UCSD-AML1 (cell line): ENCODE measurements at regions not wholly inside any gene's neighbourhood (a gene's known extent, or its start where the extent isn't known, plus 50 kb on each side); places are given as distances from the start of the nearest gene placed in this dataset.
"Not testable (repeated sequence)": the region's sequence is repeated elsewhere in the genome, so short reads cannot be mapped to it uniquely, and the experiment has no call there.

Experiments used
- DNase-seq: peaks from one replicate; lab custom pipeline; 2025; ENCODE audit not compliant: unreplicated experiment; lab: John Stamatoyannopoulos, UW

DNA sequence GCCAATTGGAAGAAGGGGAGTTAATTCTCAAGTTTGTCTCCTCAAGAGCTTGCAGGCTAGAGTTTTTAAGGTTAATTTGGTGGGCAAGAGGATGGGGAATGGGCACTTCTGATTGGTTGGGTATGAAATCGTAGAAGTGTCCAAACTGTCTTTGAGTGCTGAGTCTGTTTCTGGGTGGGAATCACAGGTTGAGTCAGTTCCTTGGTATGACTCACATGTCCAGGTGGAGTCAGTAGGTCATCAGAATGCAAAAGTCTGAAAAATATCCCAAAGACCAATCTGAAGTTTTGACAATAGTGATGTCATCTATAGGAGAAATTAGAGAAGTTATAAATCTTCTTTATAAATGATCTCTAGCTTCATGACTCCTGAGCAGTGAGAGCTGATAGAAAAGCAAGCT lies 1252.2 kb downstream of the REEP3 start:
- DNase-seq: no peak

DNA sequence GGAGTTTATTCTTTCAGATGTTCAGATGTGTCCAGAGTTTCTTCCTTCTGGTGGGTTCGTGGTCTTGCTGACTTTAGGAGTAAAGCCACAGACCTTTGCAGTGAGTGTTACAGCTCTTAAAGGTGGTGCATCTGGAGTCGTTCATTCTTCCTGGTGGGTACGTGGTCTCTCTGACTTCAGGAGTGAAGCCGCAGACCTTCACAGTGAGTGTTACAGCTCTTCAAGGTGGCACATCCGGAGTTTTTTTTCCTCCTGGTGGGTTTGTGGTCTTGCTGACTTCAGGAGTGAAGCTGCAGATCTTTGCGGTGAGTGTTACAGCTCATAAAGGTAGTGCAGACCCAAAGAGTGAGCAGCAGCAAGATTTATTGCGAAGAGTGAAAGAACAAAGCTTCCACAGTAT lies 1263.2 kb downstream of the REEP3 start:
- not testable (repeated sequence) for DNase-seq

DNA sequence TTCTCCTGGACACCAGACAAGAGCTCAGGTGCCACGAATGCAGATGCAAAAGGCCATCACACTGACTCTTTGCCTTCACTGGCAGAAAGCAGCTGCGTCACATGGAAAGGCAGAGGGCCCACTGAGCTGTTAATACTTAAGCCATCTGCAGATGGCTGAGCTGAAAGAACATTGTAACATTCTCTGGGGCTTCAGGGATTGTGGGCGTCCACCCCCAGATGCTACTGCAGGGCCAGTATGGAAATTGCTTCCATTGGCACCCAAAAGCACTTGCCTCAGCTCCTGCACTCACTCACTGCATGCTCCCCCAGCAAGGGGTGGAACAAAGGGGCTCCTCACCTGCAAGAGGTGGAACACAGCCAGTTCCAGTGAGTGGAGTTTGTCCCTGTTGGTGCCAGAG lies 1264.6 kb downstream of the REEP3 start:
- DNase-seq: no peak

DNA sequence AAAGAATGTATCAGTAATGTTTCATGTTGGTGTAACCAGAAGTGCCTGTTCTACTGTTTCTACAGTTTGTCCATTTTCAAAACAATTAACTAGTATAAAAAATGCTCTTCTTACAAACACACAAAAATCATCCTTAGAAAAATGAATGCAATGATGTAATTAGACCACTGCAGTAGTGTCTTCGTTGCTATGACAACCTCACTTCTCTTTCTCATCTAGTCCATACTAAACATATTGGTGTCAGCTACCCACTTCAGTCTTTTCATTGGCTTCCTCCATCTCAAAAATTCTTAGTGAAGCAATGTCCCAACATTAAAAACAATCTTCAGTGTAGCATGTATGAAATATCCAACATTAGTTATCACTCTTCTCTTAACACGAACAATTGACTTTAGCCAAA lies 1265.8 kb downstream of the REEP3 start:
- DNase-seq: no peak

DNA sequence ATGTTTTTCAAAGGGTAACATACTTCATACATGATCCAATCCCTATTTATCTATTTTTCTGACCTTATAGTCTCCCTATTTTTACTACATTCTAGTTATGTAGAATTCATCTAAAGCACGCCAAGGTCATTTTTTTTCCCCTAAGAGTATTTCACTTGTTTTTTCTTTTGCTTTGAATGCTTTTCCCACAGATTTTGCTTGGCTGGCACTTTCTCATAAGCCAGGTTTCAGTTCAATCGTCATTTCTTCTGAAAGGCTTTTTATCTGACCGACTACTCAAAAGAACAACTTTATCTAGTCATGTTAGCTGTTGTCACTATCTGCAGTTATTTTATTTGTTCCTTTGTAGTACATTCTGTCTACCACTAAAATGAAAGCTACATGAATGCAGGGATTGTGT lies 1274.6 kb downstream of the REEP3 start:
- no peak for DNase-seq

DNA sequence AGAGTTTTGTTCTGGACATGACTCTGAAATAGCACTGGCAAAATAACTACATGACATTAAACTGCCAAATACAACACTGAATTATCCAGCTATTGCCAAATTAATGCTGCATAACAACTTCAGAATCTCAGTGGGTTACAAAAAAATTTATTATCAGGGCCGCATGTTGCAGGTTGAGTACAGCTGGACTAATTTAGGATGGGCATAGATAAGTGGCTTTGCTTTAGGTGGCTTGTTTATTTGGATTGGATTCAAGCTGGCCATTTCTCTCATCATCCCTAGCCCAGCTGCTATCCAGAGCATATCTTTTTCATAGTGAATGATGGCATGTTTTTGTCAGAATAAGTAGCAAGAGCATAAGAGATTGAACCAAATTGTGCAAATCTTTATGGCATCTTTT lies 1277.1 kb downstream of the REEP3 start:
- no peak for DNase-seq

DNA sequence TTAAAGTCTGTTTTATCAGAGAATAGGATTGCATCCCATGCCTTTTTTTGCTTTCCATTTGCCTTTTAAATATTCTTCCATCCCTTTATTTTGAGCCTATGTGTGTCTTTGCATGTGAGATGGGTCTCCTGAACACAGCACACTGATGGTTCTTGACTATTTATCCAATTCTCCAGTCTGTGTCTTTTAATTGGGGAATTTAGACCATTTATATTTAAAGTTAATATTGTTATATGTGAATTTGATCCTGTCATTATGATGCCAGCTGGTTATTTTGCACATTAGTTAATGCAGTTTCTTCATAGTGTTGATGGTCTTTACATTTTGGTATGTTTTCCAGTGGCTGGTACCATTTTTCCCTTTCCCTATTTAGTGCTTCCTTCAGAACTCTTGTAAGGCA lies 1287.0 kb downstream of the REEP3 start:
- not testable (repeated sequence) for DNase-seq

DNA sequence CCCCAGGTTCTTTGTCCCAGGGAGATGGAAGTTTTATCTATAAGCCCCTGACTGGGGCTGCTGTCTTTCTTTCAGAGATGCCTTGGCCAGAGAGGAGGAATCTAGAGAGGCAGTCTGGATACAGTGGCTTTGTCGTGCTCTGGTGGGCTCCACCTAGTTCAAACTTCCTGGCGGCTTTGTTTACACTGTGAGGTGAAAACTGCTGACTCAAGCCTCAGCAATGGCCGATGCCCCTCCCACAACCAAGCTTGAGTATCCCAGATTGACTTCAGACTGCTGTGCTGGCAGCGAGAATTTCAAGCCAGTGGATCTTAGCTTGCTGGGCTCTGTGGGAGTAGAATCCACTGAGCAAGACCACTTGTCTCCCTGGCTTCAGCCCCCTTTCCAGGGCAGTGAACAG lies 1288.8 kb downstream of the REEP3 start:
- not testable (repeated sequence) for DNase-seq

DNA sequence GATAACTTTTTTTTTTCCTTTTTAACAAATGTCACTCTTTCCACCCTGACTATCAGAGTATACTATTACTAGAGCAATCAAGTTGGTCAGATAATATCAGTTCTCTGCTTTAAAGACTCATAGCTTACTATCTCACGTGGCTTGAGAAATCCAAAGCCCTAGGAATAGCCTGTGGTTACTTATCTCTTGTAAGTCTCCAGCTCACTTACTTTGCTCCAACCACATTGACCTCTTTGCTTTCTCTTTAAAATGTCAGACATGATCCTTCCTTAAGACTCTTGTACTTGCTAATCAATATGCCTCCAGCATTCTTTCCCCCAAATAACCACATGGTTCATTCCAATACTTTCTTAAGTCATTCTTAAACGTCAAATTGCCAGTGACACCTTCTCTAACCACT lies 1292.2 kb downstream of the REEP3 start:
- DNase-seq: no peak

DNA sequence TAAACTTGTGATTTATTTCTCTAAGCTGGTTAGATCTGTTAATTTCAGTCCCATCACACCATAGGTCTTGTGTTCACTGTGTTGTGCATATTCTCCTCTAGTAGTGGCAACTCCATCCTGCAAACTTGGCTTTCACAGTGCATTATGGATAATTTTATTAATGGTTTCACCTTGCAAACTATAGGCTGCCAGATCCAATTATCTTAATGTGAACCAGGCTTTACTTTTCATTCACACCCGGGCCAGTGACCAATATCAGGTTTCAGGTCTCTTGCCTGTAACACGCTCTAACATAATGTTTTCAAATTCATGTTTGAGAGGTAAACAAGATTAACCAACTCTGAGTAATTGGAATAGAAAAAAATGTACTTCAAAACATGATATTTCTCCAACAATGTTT lies 1293.0 kb downstream of the REEP3 start:
- DNase-seq: no peak

DNA sequence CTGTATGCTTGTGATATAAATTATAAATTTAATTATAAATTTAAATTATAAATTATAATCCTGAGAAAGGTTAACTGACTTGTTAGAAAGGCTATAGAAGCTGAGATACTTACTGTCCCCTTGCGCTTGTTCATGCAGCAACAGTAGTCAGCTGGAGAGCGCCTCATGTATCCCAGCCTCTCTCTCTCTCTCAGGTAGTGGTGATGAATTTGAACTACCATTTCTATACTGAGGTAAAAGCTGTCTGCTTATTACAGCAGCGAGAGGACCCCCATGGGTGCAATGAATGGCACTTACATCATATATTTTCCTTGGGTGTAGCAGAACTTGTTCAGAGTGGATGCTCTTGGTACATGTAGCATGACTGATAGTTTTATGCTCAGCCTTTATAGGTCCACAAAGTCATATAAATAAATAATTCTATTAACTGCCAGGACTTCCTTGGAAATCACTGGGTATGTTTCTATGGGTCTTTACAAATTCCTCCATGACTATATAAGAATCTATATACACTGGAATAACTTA lies 1308.7 kb downstream of the REEP3 start:
- DNase-seq: no peak

DNA sequence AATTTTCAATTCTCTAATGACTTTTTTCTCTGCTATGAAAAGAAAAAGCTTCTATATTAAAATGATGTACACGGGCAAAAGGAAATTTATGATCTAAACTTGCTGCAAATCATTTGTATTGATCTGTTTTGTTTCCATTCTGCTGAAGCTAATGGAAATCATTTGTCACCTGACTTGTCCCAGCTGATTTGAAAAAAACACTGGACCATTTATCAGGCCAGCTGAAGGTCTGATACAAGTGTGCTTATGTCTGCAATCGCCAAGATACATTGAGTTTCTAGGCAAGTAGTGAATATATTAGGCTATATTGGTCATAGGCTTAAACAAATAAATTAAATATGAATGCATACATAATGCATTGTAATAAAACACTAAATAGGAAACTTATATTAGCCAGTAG lies 1309.7 kb downstream of the REEP3 start:
- no peak for DNase-seq

DNA sequence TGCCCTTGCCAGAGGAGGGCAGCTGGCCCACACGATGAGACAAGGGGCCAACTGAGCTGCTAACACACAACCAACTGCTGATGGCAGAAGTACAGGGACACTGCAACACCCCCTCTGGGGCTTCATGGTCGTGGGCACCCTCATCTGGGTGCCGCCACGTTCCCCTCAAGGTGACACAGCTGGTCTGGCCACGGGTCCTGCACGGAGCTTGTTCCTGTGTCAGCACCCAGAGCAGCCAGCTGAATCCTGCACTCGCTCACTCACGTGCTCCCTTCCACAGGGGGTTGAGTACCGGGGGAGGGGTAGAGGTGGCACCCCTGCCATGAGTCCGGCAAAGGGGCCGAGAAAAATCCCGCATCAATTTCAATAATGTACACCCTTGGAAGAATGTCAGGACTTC lies 1319.1 kb downstream of the REEP3 start:
- DNase-seq: no peak

DNA sequence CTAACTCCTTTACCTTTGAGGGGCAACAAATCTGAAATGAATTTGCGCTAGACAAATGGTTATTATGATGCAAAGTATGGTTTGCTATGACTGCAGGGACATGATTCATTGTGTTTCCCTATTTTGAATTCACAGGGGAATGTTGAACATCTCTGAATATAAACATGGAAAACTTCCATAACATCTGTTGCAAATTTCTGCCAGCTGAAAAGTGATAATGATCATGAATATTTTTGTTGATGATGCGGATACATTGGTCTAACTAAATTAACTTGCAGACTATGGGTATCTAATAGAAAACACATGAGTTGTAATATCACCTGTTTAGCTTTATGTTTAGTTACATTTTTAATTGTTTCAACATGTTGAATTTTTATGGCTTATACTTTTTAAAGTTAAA lies 1325.5 kb downstream of the REEP3 start:
- DNase-seq: no peak

DNA sequence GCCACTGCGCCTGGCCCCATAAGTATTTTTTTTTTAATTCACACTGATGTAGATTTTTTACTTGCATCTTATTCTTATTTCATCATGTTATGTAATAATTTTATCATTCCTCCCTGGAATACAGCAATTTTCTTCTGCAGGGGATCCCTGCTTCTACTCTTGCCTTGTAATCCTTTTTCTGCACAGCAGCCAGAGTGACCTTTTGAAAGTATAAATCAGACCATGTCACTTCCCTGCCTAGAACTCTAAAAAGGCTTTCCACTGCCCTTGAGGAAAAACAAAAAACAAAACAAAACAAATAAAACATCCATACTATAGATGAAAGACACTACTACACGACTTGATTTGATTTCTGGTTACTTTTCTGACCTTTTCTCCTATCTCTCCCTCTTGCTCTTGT lies 1334.7 kb downstream of the REEP3 start:
- DNase-seq: no peak

DNA sequence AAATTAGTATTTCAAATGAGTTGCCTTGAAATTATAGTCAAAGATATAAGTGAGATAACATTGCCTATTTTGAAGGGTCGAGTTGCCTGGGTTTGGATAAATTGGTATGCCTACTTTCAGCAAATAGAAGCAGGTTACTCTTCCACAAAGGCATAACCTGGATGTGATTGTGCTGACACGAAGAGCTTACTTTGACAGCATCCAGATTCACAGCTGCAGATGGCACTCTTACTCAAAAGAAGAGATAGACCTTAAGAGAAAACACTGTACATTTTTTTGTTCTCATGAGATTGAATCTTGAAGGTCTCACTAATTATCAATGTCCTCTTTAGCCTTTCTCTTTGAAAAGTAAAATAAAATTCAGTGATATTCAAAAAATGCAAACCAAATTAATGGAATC lies 1338.7 kb downstream of the REEP3 start:
- DNase-seq: no peak

DNA sequence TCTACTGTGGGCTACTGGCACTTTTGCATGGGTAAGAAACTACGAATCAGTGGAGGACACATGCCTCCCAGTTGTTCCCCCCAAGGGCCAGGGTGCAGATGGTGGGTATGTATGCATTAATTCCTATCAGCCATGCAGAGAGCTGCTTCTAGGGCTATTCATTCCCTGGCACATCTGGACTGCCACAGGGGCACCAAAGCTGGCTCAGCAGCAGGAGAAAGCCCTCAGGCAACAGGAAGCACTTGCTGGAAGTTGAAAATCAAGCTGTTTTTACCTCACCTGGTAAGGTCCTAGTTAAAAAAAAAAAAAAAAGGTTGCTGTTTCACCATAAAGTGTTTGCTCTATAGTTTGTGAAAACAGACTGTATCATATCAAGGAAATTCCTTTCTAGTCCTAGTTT lies 1342.6 kb downstream of the REEP3 start:
- no peak for DNase-seq

DNA sequence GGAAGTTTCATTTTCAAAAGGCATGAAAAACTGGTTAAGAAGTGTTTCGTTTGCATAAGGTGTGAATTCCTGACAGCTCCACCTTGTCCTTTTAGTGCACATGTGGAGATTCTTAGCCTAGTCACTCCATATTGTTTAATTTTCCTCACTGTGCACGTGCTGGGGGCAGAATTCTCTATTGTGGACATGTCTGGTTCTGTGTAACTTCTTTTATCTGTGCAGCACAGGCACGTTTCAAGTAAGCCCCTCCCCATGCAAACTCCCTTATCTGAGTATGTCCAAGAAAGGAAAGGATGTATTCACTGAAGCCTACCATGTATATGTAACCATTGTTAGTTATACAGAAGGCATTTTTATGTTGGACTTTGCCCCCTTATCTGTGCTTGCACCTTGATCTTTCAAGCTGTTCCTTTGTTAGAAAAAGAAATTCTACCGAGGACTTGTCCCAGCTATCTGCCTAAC lies 1346.3 kb downstream of the REEP3 start:
- no peak for DNase-seq

DNA sequence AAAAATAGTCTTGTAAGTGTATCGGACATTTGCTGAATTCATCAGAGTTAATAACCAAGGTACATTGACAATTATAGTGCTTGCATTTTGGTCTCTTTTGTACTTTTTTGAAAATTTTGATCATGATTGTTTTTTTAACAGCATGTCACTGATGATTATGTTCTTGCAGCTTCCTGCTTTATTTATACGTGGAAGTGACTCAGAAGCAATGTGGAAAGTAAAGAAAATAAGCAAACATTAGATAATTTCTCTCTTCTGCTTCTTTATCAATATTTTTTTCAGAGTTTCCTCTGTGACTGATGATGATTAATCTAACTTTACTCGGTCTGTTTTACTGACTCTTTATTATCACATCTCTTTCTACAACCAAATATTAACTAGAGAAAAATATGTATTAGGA lies 1351.9 kb downstream of the REEP3 start:
- DNase-seq: no peak

DNA sequence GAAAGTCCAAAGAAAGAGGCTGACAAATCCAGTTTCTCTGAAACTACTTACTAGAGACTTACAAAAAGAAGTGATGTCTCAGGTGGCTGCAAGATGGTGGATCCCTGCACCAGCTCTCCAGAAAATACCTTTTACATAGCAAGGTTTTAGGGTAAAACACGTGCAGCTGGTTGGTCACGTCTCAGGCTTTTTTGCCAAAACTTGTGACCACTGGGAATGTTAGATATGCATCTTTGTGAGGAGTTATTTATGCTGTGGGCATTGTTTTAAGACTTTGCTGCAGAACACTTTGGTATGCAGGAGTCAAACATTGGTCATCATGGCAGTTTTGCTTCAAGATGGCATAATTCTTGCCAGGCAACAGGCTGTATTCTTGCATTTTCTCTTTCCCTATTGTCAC lies 1352.8 kb downstream of the REEP3 start:
- no peak for DNase-seq

DNA sequence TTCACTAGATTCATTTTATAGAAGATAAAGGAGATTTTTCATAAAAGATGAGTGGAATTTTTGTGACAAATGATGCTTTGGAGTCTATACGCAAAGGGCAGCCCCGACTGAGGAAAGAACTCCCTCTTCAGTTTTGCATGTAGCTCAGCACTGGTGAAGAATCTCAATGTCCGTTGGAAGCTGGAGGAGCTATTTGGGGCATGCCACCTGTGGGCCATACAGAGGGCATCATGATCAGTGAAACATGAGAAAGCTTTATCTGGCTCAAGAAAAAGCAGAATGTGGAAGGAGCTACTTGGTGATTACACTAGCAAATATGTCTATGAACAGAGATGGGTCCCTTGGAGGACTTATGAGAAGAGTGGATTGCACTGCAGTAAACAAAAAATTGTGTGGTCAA lies 1359.3 kb downstream of the REEP3 start:
- no peak for DNase-seq

DNA sequence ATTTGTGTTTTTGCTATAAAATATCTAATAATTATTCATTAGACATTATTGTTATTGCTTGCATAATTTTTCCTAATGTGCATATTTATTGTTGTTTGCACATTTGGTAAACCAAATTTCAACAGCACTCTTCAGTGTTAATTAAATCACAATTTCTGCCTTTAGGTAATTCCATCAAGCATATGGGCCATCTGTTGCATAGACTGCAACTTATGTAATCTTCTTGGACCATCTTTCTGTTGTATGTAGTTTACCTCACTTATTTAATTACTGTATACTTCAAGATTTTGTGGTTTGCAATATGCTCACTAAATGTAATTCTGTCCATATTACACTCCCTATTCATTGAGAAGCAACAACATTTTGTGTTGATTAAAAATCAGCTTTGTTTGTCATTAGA lies 1360.1 kb downstream of the REEP3 start:
- DNase-seq: no peak

DNA sequence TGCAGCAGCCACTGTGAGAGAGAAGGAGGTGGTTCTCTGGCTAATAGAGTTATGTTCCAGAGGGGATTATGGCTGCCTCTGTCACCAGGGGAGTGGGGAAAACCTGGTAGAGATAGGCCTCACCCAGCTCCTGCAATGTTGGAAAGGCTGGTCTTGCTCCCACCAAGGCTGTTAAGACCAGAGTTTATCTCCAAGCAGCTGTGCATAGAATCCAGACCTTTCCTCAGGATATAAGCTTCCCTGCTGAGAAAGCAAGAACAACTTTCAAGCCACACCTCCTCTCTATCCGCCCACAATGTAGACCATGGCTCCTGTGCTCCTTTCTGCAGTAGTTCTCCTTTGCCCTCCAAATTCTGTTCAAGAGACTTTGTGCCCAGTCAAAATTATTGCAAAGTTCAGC lies 1375.4 kb downstream of the REEP3 start:
- DNase-seq: no peak

DNA sequence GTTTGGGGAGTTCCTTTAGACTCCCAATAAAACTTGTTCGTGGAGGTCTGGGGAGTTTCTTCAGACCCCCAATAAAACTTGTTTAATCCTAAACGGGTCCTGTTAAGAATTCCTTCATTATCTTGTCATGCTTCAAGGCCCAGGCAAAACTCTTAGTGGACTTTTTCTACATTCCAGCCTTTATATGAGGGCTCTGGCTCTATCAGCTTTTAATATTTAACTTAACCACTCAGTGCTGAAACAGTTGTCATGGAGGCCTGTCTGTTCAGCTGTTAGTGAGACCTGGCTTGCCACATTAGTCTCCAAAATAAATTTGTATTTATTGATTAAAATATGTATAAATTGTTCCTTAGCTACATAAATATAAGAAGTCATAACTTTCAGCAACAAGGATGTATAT lies 1385.1 kb downstream of the REEP3 start:
- not testable (repeated sequence) for DNase-seq
